HG02938 (cell line): ENCODE measurements at regions not wholly inside any gene's neighbourhood (a gene's known extent, or its start where the extent isn't known, plus 50 kb on each side); places are given as distances from the start of the nearest gene placed in this dataset.

Experiments used
- ATAC-seq: cut with Tn5 transposase; IDR thresholded peaks from one replicate; pipeline ENCODE4 v1.9.1; 2021; ENCODE audit warnings: mild to moderate bottlenecking, moderate library complexity; ENCODE audit not compliant: unreplicated experiment

DNA sequence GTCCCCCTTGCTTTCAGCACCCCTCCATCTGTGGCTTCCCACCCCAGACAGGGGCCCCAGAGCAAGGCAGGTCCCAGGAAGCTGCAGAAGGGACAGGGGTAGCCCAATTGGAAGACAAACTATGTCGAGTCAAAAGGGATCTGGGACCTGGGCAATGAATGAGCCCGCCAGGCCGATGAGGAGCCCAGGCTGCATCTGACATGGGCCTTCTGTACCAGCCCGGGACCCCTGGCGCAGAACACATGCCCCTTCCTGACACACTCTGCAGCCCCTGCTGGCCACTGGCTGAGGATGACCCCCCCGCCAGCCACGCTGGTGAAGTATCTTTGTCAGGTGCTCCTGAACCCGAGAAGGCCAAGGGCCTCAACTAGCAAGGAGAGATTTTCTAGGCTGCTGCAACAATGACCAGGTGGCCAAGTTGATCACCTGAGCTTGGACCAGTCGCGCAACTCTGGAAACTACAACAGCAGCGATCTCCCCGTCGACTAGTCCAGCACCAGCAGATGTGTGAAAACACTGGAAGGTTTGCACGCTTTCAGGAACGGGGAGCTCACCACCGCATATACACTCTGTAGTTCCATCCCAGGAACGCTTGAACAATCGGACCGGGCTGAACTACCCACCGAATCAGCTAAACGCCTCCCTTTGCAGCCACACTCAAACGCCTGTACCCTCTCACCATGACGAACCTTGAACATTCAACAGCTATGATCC, 119.0 kb downstream of the NCOR2 start:
- ATAC-seq: no peak

DNA sequence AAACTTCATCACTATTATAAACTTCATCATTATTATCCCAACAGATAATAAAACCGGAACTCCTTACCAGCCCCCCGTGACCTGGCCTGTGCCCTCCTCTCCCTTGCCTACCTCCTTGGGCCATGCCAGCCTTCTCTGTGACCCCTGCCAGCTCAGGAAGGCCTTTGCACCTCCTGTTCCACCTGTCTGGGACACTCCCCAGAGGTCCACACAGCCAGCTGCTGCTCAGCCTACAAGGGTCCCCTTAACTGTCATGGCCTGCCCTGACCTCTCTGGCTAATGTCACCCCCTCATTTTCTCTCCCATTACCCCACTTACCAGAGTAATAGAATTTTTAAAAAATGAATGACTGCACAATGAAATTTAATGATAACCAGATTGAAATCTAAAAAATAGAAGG, 121.0 kb downstream of the NCOR2 start:
- ATAC-seq: no peak

DNA sequence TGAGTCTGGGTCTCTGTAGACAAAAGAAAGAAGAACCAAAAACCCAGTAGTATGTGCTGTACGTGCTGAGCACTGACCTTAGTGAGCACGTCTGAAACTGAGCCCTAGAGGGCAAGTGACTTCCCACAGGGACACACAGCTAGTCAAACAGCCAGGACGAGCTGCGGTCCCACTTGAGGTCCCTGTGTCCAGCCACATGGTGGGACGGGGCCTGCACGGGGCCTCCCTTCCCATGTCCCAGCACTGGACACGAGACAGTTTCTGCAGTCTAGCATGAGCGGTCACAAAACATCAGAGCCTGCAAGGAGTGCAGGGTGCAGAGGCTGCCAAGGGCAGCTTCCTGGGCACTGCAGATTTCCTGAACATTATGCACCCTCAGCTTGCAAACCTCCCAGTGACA, 121.6 kb downstream of the NCOR2 start:
- no peak for ATAC-seq

DNA sequence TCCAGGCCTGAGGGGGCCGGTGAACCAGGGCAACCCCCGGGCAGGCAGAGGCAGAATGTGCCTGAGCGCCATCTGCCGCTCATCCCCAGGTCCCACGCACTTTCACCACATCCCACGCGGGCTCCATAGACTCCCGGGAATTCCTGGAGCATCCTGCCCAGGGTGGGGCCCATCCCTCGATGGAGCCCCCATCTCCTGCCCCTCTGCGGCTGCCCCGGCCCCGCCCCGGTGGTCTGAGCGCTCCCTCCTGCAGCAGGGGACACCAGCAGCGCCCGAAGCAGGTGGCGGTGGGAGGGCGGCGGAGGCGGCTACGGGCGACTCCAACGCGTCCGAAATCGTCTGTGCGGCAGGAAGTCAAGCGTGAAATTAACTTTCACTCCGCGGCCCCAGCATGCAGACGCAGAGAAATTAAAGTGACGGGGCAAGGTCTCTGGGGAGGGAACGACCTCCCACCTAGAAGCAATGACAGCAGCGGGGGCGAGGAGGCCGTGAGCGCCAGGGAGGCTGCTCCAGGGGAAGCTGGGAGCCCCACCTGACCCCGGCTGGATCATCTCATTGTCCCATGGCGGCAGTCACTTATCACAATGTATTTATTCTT, 122.2 kb downstream of the NCOR2 start:
- no peak for ATAC-seq

DNA sequence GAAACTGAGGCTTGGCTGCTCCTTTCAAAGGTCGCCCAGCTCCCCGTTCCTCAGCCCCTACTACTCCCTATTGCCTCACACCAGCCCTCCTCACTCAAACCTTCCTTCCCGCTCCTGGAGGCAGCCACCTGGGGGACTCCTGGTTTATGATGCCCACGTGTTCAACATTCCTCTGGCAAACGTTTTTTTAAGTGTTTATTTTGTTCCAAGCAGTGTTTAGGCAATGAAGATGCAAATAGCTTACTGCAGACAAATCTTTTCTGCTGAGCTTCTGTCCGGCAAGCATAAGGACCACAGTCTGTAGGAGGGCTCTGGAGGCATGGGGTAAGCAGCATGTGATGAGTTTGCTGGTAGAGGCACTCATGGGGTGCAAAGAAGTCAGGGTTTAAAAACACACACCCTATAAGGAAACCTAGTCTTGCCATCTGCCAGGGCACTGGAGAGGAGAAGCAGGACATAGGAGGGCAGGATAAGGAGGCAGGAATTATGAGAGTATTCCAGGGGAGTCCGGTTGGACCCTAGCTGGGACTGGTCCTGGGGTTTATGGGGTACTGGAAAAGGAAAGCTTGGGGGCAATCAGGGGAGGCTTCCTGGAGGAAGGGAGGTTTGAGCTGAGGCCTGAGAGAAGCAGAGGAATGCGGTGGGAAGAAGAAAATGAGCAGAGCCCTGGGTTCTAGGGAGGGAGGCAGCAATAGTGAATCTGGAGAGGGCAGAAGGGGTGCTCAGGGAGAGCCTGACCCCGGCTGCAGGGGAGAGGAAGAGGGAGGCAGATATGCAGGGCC, 123.3 kb downstream of the NCOR2 start:
- no peak for ATAC-seq

DNA sequence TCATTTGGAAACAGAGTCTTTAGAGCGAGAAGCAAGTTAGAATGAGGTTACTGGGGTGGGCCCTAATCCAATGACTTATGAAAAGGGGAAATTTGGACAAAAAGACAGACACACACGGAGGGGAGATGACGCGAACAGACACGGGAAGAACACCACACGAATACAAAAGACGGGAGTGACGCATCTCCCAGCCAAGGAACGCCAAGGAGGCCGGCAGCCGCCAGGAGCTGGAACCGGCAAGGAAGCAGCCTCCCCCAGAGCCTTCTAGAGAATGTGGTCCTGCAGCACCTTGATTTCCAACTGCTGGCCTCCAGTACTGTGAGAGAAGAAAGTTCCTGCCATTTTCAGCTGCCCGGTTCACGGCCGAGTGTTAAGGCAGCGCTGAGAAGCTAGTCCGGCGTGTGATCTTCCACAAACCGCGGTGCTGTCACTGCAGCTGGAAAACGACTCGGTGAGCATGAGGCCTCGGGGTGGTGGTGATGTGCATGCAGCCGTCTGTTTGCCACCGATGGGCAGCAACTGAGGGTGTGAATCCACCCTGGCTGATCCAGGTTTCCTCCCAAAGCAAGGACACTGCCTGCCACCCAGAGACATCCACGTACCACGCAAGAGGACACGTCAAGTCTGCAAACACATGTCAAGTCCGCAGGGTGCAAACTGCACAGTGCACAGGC, 124.5 kb downstream of the NCOR2 start:
- ATAC-seq: no peak

DNA sequence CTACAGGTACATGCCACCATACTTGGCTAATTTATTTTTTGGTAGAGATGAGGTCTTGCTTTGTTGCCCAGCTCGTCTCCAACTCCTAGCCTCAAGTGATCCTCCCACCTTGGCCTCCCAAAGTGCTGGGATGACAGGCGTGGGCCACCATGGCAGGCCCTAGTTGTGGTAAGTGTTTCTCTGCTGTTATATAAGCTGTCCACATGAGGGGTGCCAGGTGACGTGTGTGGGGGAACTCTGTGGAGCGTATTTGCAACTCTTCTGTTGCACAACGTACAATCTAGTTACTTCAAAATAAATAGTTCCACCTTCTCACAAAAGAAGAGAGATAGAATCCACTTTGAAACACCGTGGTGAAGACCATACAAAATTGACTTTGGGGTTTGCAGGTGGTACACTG, 125.1 kb downstream of the NCOR2 start:
- no peak for ATAC-seq

DNA sequence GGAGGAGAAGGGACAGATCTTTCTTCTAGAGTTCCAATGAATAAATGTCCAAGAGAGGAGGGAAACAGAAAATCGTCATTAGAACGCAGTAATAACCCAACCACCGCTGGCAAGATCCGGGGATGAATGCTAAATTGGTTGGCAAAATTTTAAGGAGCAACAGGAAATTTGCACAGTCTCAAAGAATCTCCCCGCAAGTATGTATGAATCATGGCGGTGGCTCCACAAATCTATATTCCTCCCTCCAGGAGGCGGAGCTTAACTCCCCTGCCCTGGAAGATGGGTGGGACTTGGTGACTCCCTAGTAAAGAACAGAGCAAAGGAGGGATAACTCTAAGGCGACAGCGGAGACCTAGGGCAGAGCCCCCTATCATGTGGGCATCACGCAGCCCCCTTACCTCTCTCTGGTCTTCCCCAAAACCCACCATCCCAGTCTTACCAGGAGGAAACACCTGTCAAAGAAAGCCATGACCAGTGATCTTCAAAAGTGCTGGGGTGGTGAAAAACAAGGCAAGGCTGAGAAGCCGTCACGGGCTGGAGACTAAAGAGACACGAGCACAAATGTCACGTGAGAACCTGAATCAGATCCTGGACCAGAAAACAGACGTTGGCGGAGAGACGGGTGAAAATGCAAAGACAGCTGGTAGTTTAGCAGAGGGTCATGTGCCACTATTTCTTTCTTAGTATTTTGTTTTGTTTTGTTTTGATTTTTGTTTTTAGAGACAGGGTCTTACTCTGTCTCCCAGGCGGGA, 125.8 kb downstream of the NCOR2 start:
- ATAC-seq: no peak

DNA sequence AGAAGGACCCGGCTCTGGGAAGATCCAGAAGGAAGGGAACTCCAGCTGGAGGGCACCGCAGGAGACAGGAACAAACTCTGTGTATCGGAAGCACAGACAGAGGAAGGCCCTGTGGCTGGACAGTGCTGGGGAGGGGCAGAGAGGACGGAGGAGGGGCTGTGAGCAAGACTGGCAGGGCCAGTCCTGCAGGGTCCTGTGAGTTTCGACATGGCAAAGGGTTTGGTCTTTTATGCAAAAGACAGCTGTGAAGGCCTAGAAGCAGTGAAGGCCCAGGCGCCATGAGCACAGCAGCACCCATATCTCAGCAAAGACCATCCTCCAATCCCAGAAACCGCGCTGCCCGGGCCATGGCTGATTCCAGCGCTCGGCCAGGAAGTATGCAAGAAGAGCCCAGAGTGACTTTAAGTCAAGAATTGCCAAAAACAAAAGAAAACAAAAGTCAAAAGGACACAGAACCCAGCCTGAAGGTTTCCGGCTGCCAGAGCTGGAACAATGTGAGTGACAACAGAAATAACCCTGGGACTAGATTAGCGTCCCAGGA, 126.5 kb downstream of the NCOR2 start:
- ATAC-seq: no peak

DNA sequence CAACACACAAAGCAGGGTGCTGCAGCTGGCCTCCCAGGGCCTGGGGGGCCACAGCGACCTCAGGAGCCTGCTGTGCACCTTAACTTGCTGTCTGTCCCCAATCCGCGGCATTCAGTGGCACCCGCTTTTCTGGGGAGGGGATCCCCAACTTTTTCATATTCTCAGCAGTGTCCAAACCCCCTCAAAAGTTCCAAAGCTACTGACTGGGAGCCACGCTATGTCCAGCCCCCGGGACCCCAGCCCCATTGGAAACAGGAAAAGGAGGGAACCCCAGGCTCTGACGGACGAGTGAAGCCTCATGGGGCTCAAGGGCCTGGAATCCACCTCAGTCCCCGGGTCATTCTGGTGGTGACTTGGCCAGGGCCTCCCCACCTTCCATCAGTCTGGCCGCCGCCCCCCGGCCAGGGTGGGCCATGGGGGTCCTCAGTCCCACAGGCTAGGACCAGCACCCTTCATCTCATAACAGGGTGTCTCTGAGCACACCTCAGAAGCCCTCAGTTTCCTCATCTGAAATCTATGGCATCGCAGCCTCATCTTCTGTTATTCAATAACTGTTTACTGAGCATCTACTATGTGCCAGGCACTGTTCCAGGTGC, 127.3 kb downstream of the NCOR2 start:
- ATAC-seq: no peak

DNA sequence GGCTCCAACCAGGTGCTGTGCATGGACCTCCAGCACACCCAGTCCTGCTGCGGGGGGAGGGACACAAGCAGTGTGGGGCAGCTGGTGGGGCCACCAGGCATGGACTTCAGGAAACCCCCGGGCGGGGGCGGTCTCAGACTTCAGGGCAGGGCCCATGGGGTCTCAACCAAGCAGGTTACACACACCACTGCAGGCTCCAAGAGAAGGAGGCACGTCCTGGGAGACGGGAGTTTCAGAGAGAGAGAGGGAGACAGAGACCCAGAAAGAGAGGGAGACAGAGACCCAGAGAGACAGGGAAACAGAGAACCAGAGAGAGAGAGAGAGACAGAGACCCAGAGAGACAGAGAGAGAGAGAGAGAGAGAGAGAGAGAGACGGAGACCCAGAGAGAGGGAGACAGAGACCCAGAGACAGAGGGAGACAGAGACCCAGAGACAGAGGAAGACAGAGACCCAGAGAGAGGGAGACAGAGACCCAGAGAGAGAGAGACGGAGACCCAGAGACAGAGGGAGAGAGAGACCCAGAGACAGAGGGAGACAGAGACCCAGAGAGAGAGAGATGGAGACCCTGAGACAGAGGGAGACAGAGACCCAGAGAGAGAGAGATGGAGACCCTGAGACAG, 128.9 kb downstream of the NCOR2 start:
- ATAC-seq: no peak

DNA sequence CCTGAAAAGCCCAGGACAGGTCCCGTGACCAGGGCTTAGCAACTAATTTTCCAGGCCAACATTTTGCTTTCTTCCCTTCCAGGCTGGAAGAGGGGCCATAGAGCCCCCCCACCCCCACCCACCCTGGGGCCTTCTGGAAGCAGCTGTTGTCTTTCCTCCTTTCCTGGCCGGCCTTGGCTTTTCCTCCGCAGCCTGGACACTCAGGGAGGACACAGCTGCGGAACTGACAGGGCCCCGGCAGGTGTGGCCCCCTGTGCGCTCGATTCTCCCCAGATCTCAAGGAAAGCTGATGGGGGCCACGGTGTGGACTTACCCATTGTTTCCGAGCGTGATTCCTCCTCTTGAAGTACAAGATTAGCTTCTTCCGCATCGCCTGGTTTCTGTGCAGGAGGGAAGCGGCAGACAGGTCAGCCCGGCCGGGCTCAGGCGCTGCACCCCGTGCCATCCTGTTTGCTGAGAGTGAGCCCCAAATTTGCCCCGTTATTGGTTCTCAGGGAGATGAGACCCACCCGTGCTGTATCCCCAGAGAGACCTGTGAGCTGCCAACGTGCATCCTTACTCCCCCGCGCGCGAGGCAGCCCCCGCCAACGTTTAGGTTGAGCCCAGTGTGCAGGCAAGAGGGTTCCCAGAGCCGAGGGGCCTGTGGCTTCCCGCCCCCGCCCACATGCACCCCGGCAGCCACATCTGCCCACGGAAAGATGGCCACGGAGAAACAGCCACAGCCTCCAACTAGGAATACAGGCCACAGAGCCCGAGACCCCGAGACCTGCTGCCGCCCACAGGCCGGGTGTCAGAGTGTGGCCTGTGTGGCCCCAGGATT, 129.6 kb downstream of the NCOR2 start:
- no peak for ATAC-seq

DNA sequence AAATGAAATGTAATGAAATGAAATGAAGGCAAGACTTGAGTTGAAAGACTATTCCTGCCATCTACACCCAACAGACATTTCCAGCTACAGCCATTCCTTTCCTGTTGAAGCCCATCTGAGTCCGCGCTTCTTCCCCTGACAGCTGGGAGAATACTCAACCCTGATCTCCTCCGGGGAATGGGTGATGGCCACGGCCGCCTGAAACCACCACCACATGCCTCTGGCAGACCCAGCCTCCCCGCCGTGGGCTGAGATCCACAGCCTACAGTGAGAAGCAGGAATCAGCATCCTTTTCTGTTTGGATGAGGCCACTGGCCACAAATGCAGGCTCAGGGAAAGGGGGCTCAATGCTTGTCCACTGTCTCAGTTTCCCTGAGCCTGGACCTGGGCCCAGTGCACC, 130.3 kb downstream of the NCOR2 start:
- ATAC-seq: no peak

DNA sequence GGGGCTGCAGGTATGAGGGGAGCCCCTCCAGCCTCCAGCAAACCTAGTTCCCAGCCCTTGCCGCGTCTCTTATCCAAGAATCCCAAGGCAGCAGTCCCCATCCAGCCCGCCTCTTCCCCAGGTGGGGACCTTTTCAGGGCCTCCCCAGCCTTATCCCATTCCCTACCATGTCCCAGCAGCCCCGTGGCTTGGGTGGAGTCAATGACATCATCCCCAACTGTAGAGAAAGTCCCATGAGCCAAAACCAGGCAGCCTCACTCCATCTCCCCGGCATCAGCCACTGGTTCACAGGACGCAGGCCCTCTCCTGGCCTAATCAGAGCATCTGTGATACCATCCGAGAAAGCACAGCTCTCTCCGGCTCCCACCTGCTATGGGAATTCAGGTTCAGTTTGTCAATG, 131.0 kb downstream of the NCOR2 start:
- ATAC-seq: no peak

DNA sequence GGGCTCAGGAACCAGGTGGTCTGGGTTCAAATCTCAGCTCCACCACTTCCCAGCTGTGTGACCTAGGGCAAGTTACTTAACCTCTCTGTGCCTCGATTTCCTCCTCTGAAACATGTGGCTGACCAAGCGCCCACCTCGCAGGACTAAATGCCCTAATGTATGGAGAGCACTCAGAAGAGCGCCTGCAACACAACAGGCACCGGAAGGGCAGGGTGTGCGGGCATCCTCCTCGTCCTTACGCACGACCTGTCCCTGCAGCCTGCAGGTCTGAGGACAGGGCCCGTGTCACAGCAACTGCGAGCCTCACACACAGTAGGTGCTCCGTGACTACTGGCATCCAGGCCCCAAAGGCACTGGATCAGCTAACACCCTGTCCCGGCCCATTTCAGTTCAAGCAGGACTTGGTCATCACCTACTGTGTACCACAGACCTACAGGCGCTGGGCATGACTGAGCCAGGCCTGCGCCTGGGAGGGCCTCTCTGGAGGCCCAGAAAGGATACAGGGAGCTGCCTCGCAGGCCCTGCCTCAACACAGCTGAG, 131.5 kb downstream of the NCOR2 start:
- ATAC-seq: no peak

DNA sequence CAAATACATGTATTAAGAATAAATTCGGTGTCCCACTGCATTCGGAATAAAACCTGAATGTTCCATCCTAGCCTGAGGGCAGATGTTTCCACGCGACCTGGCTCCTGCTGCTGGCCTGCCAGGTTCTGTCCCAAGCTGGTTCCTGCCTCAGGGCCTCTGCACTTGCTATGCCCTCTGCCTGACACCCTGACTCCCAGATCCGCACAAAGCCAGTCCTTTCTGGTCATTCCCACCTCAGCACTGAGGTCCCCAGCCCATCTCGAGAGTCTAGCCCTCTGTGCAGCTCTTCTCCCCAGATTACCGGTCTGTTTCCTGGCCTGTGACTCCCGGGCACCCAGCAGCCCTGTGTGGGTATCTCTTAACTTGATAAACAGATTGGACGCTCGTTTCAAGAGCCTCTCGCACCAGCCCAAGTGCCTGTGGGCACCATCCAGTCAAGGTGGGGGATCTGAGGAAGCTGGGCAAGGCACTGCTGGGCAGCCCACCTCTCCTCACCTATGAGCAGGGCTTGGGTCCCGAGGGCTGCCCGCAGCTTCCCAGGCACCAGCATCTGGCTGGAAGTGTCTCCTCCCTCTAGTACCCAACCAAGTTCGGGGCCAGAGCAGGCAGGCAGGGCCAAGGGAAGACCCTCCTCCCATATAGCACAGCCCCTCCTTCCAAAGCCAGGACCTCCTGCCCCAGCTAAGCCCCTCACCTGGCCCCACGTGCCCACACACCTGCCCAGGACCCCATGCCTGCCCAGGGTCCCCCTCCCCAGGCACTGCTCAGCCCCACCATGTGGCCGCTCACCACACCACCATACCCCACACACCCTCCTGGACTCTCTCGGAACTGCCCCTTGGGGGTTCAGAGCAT, 132.2 kb downstream of the NCOR2 start:
- ATAC-seq: no peak

DNA sequence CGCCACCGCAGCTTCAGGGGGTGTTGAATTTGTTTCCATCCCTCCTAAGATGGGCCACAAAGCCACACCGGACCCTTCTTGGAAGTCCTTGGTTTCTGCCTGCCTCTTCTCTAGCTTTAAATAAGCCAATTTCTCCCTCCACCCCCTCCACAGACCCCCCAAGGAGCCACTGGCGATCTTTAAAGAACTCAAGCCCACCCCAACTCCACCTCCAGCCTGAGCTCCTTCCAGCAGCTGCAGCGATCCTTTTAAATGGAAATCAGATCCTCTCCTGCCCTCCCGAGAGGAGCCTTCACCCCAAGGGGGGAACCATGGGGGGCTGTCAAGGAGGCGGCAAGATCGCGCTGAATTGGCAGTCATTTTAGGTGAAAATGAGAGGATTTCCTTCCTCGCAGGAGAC, 133.1 kb downstream of the NCOR2 start:
- no peak for ATAC-seq

DNA sequence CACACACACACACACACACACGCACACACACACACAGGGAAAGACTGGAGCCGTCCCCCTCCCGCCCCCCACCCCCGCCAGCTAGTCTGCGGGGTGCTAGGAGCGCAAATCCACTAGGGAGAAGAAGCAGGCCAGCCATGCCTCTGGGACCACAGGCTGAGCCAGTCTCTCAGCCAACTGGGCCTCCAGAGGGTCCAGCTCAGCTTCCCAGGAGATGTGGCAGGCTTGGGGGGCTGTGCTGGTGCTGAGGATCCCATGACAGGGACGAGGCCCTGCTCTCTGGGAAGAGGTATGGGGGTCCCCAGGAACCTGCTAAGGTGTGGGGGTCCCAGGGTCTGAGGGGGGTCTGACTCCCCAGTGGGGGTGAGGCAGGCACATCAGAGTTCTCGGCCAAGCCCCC, 133.5 kb downstream of the NCOR2 start:
- ATAC-seq: no peak
